ENCODE measurements at regions not wholly inside any gene's neighbourhood (a gene's known extent, or its start where the extent isn't known, plus 50 kb on each side); places are given as distances from the start of the nearest gene placed in this dataset.

GRCh38 chr13:65609350-65609749, 1620.8 kb downstream of the PCDH9 start:
- H3K4me3 ChIP-seq, result no peak overlapping the region
- no peaks in the 10 kb centered on the region for H4K20me1 ChIP-seq
- TF ChIP-seq Cebpa-rat (IDR thresholded peaks at IDR 0.05), result no peak
- H3K4me1 ChIP-seq, result no peaks in the 10 kb centered on the region
- no peaks in the 10 kb centered on the region for H3K9me3 ChIP-seq (replicated peaks in 1 of 11)
- H3K27me3 ChIP-seq, result no peaks in the 10 kb centered on the region
- no peaks in the 10 kb centered on the region for H3K36me3 ChIP-seq
- no peak overlapping the region for H3K4me2 ChIP-seq
- H3K27ac ChIP-seq, result no peak overlapping the region
- no peak overlapping the region for H3K9ac ChIP-seq

GRCh38 chr13:65606622-65607021, 1623.5 kb downstream of the PCDH9 start:
- Histone ChIP-seq H3K27me3 (no peaks in the 10 kb centered on the region), H3K4me2 (no peak overlapping the region), H4K20me1 (no peaks in the 10 kb centered on the region), H3K4me3 (no peak overlapping the region), H3K9me3 (replicated peaks in 1 of 11) (no peaks in the 10 kb centered on the region), H3K4me1 (no peaks in the 10 kb centered on the region), H3K36me3 (no peaks in the 10 kb centered on the region), H3K27ac (no peak overlapping the region), H3K9ac (no peak overlapping the region)
- no peak for TF ChIP-seq Cebpa-rat (IDR thresholded peaks at IDR 0.05)

GRCh38 chr13:65605396-65605795, 1624.7 kb downstream of the PCDH9 start:
- H3K9me3 ChIP-seq (replicated peaks in 1 of 11), result no peaks in the 10 kb centered on the region
- H3K27ac ChIP-seq, result no peak overlapping the region
- TF ChIP-seq Cebpa-rat (IDR thresholded peaks at IDR 0.05), result no peak
- H4K20me1 ChIP-seq, result no peaks in the 10 kb centered on the region
- no peaks in the 10 kb centered on the region for H3K4me1 ChIP-seq
- no peaks in the 10 kb centered on the region for H3K36me3 ChIP-seq
- H3K4me2 ChIP-seq, result no peak overlapping the region
- no peak overlapping the region for H3K9ac ChIP-seq
- no peaks in the 10 kb centered on the region for H3K27me3 ChIP-seq
- H3K4me3 ChIP-seq, result no peak overlapping the region

GRCh38 chr13:65603160-65603559, 1627.0 kb downstream of the PCDH9 start:
- Histone ChIP-seq H3K27ac (no peak overlapping the region), H3K9ac (no peak overlapping the region), H4K20me1 (no peaks in the 10 kb centered on the region), H3K4me2 (no peak overlapping the region), H3K9me3 (replicated peaks in 1 of 11) (no peaks in the 10 kb centered on the region), H3K36me3 (no peaks in the 10 kb centered on the region), H3K27me3 (no peaks in the 10 kb centered on the region), H3K4me3 (no peak overlapping the region), H3K4me1 (no peaks in the 10 kb centered on the region)
- TF ChIP-seq Cebpa-rat (IDR thresholded peaks at IDR 0.05), result no peak

GRCh38 chr13:65601855-65602254, 1628.3 kb downstream of the PCDH9 start:
- Histone ChIP-seq H3K4me3 (no peak overlapping the region), H3K4me1 (no peaks in the 10 kb centered on the region), H4K20me1 (no peaks in the 10 kb centered on the region), H3K27me3 (no peaks in the 10 kb centered on the region), H3K4me2 (no peak overlapping the region), H3K36me3 (no peaks in the 10 kb centered on the region), H3K27ac (no peak overlapping the region), H3K9me3 (replicated peaks in 1 of 11) (no peaks in the 10 kb centered on the region), H3K9ac (no peak overlapping the region)
- no peak for TF ChIP-seq Cebpa-rat (IDR thresholded peaks at IDR 0.05)

- Histone ChIP-seq H3K9ac (no peak overlapping the region), H3K36me3 (no peaks in the 10 kb centered on the region), H3K4me1 (no peaks in the 10 kb centered on the region), H3K9me3 (replicated peaks in 1 of 11) (no peaks in the 10 kb centered on the region), H3K4me3 (no peak overlapping the region), H3K27ac (no peak overlapping the region), H4K20me1 (no peaks in the 10 kb centered on the region), H3K27me3 (no peaks in the 10 kb centered on the region), H3K4me2 (no peak overlapping the region)
- TF ChIP-seq Cebpa-rat (IDR thresholded peaks at IDR 0.05), result no peak
Measured at GRCh38 chr13:65600702-65601101, 1629.4 kb downstream of the PCDH9 start.

GRCh38 chr13:65597839-65598818, 1632.0 kb downstream of the PCDH9 start:
- Histone ChIP-seq H4K20me1 (no peaks in the 10 kb centered on the region), H3K27me3 (no peaks in the 10 kb centered on the region), H3K4me2 (no peak overlapping the region), H3K9me3 (replicated peaks in 1 of 11) (no peaks in the 10 kb centered on the region), H3K36me3 (no peaks in the 10 kb centered on the region), H3K9ac (no peak overlapping the region), H3K4me1 (no peaks in the 10 kb centered on the region), H3K4me3 (no peak overlapping the region), H3K27ac (no peak overlapping the region)
- no peak for TF ChIP-seq Cebpa-rat (IDR thresholded peaks at IDR 0.05)

GRCh38 chr13:65595916-65596315, 1634.2 kb downstream of the PCDH9 start:
- Histone ChIP-seq H4K20me1 (no peaks in the 10 kb centered on the region), H3K36me3 (no peaks in the 10 kb centered on the region)

GRCh38 chr13:65594298-65594781, 1635.8 kb downstream of the PCDH9 start:
- Histone ChIP-seq H4K20me1 (no peaks in the 10 kb centered on the region), H3K27me3 (no peaks in the 10 kb centered on the region), H3K36me3 (no peaks in the 10 kb centered on the region), H3K4me1 (no peaks in the 10 kb centered on the region), H3K4me2 (no peak overlapping the region), H3K27ac (no peak overlapping the region), H3K9me3 (replicated peaks in 1 of 11) (no peaks in the 10 kb centered on the region), H3K9ac (no peak overlapping the region), H3K4me3 (no peak overlapping the region)
- TF ChIP-seq Cebpa-rat (IDR thresholded peaks at IDR 0.05), result no peak

More at GRCh38 chr13:65595916-65596315, 1634.2 kb downstream of the PCDH9 start:
- Histone ChIP-seq H3K27me3 (no peaks in the 10 kb centered on the region), H3K9me3 (replicated peaks in 1 of 11) (no peaks in the 10 kb centered on the region), H3K4me1 (no peaks in the 10 kb centered on the region), H3K4me3 (no peak overlapping the region), H3K4me2 (no peak overlapping the region), H3K9ac (no peak overlapping the region), H3K27ac (no peak overlapping the region)
- TF ChIP-seq Cebpa-rat (IDR thresholded peaks at IDR 0.05), result no peak

- no peaks in the 10 kb centered on the region for H3K9me3 ChIP-seq (replicated peaks in 1 of 11)
- no peak for TF ChIP-seq Cebpa-rat (IDR thresholded peaks at IDR 0.05)
- no peaks in the 10 kb centered on the region for H3K36me3 ChIP-seq
- H3K4me1 ChIP-seq, result no peaks in the 10 kb centered on the region
- H3K27me3 ChIP-seq, result no peaks in the 10 kb centered on the region
- no peaks in the 10 kb centered on the region for H4K20me1 ChIP-seq
- H3K4me3 ChIP-seq, result no peak overlapping the region
- no peak overlapping the region for H3K9ac ChIP-seq
- H3K4me2 ChIP-seq, result no peak overlapping the region
- H3K27ac ChIP-seq, result no peak overlapping the region
Measured at GRCh38 chr13:65593298-65593874, 1636.8 kb downstream of the PCDH9 start.
